ENCODE measurements at regions not wholly inside any gene's neighbourhood (a gene's known extent, or its start where the extent isn't known, plus 50 kb on each side); places are given as distances from the start of the nearest gene placed in this dataset.
A peak's percentile ranks its signal among the peaks of the same experiment; 100 is the strongest.

- no peak for TF ChIP-seq RNF219 (CRISPR knock-in tag; IDR thresholded peaks at IDR 0.05)
- TF ChIP-seq ZNF324 (CRISPR knock-in tag; IDR thresholded peaks at IDR 0.05), result no peak
- TF ChIP-seq PHF21A (IDR thresholded peaks at IDR 0.05; ENCODE audit: borderline replicate concordance, low read depth), result no peak
- peak; percentile 44 for TF ChIP-seq MEIS2 (IDR thresholded peaks at IDR 0.05; ENCODE audit: partially characterized antibody)
- TF ChIP-seq CAMTA2 (CRISPR knock-in tag; conservative IDR thresholded peaks at IDR 0.05), result no peak
- no peak for TF ChIP-seq FOXJ3 (CRISPR knock-in tag; IDR thresholded peaks at IDR 0.05)
- TF ChIP-seq PKNOX1 (IDR thresholded peaks at IDR 0.05), result 0 out of 2 replicates have a peak, but pooled peaks have one; percentile 11
- TF ChIP-seq MAFK (IDR thresholded peaks at IDR 0.05; ENCODE audit: low read length), result no peak
- no peak for TF ChIP-seq ZKSCAN8 (CRISPR knock-in tag; IDR thresholded peaks at IDR 0.05)
- TF ChIP-seq RUNX1 (IDR thresholded peaks at IDR 0.05; ENCODE audit: low read depth), result no peak
- no peak for TF ChIP-seq MITF (IDR thresholded peaks at IDR 0.05)
- TF ChIP-seq ZNF518B (CRISPR knock-in tag; IDR thresholded peaks at IDR 0.05), result no peak
- 0 out of 4 replicates have a peak, but pooled peaks of 1 of the 2 experiments have one; percentile 23 for TF ChIP-seq MNT (conservative IDR thresholded peaks at IDR 0.05)
- TF ChIP-seq ZNF212 (CRISPR knock-in tag; IDR thresholded peaks at IDR 0.05), result no peak
- TF ChIP-seq ESRRB (CRISPR knock-in tag; IDR thresholded peaks at IDR 0.05; ENCODE audit: borderline replicate concordance), result no peak
- TF ChIP-seq ETS2 (tag; IDR thresholded peaks at IDR 0.05; ENCODE audit: borderline replicate concordance, poor library complexity, severe bottlenecking), result no peak
- TF ChIP-seq MCM2 (IDR thresholded peaks at IDR 0.05; ENCODE audit: low read depth), result no peak
- no peak for TF ChIP-seq POLR2AphosphoS5 (IDR thresholded peaks at IDR 0.05; ENCODE audit: control insufficient read depth, insufficient read depth, low read depth, low read length)
- no peak for TF ChIP-seq C11orf30 (IDR thresholded peaks at IDR 0.05; ENCODE audit: low read depth)
Observed at GRCh38 chr1:59007820-59008598, 224.2 kb upstream of the JUN start (continued).
